ENCODE measurements at regions not wholly inside any gene's neighbourhood (a gene's known extent, or its start where the extent isn't known, plus 50 kb on each side); places are given as distances from the start of the nearest gene placed in this dataset.

- Histone ChIP-seq H3K4me1 (ENCODE audit: insufficient read depth, low read length, poor library complexity, severe bottlenecking) (peaks cover 4% of the 10 kb centered on the region), H3K4me3 (ENCODE audit: low read depth, low read length, poor library complexity, severe bottlenecking) (no peak overlapping the region), H3K27ac (ENCODE audit: low read depth, low read length, poor library complexity, severe bottlenecking) (no peak overlapping the region), H3K27me3 (replicated peaks; ENCODE audit: insufficient read depth, low read depth, low read length, poor library complexity) (no peaks in the 10 kb centered on the region), H3K36me3 (ENCODE audit: insufficient read depth, low read length, poor library complexity, severe bottlenecking) (no peaks in the 10 kb centered on the region), H3K9me3 (ENCODE audit: low read depth, low read length, poor library complexity, severe bottlenecking) (no peaks in the 10 kb centered on the region)
- DNase-seq (ENCODE audit: low spot score) = no peak
- POLR2A ChIA-PET (ENCODE audit: low non-redundant PET) = no interaction called here
- CTCF ChIA-PET = no interaction called here
- BruUV-seq (replicated peaks) = no TSS peak
- TF ChIP-seq EZH2 (IDR thresholded peaks at IDR 0.05; ENCODE audit: borderline replicate concordance, low read depth, low read length, poor library complexity, severe bottlenecking) = no peak
- TF ChIP-seq CTCF (conservative IDR thresholded peaks at IDR 0.05; ENCODE audit: low read depth, low read length) = no peak
- intact Hi-C loops (cut with micrococcal nuclease; ENCODE audit: unreplicated experiment) = loop anchor here (10.0 kb wide), 1 partner anchor 334 kb away; no protein-coding TSS in a partner anchor
Measured at GRCh38 chr13:44819245-44819644, 170.0 kb downstream of the NUFIP1 start.

GRCh38 chr13:44818428-44818827 lies 170.8 kb downstream of the NUFIP1 start:
- Histone ChIP-seq H3K4me3 (ENCODE audit: low read depth, low read length, poor library complexity, severe bottlenecking) (no peak overlapping the region), H3K27ac (ENCODE audit: low read depth, low read length, poor library complexity, severe bottlenecking) (no peak overlapping the region), H3K9me3 (ENCODE audit: low read depth, low read length, poor library complexity, severe bottlenecking) (no peaks in the 10 kb centered on the region), H3K36me3 (ENCODE audit: insufficient read depth, low read length, poor library complexity, severe bottlenecking) (no peaks in the 10 kb centered on the region), H3K4me1 (ENCODE audit: insufficient read depth, low read length, poor library complexity, severe bottlenecking) (peaks cover 4% of the 10 kb centered on the region), H3K27me3 (replicated peaks; ENCODE audit: insufficient read depth, low read depth, low read length, poor library complexity) (no peaks in the 10 kb centered on the region)
- BruUV-seq (replicated peaks) = no TSS peak
- POLR2A ChIA-PET (ENCODE audit: low non-redundant PET) = no interaction called here
- no peak for TF ChIP-seq EZH2 (IDR thresholded peaks at IDR 0.05; ENCODE audit: borderline replicate concordance, low read depth, low read length, poor library complexity, severe bottlenecking)
- TF ChIP-seq CTCF (conservative IDR thresholded peaks at IDR 0.05; ENCODE audit: low read depth, low read length) = peak; percentile 44
- CTCF ChIA-PET = interaction anchor here (0.6 to 1.1 kb wide), 5 partner anchors 105 to 892 kb away, joined by 3 to 14 read pairs (median 3); no protein-coding TSS in a partner anchor
- DNase-seq (ENCODE audit: low spot score) = peak; percentile 50
- intact Hi-C loops (cut with micrococcal nuclease; ENCODE audit: unreplicated experiment) = loop anchor here (10.0 kb wide), 1 partner anchor 334 kb away; no protein-coding TSS in a partner anchor

- no peak for DNase-seq (ENCODE audit: low spot score)
- Histone ChIP-seq H3K27ac (ENCODE audit: low read depth, low read length, poor library complexity, severe bottlenecking) (no peak overlapping the region), H3K9me3 (ENCODE audit: low read depth, low read length, poor library complexity, severe bottlenecking) (no peaks in the 10 kb centered on the region), H3K4me3 (ENCODE audit: low read depth, low read length, poor library complexity, severe bottlenecking) (no peak overlapping the region), H3K36me3 (ENCODE audit: insufficient read depth, low read length, poor library complexity, severe bottlenecking) (no peaks in the 10 kb centered on the region), H3K4me1 (ENCODE audit: insufficient read depth, low read length, poor library complexity, severe bottlenecking) (peaks cover 4% of the 10 kb centered on the region), H3K27me3 (replicated peaks; ENCODE audit: insufficient read depth, low read depth, low read length, poor library complexity) (no peaks in the 10 kb centered on the region)
- TF ChIP-seq CTCF (conservative IDR thresholded peaks at IDR 0.05; ENCODE audit: low read depth, low read length) (no peak), EZH2 (IDR thresholded peaks at IDR 0.05; ENCODE audit: borderline replicate concordance, low read depth, low read length, poor library complexity, severe bottlenecking) (no peak)
- intact Hi-C loops (cut with micrococcal nuclease; ENCODE audit: unreplicated experiment) = loop anchor here (10.0 kb wide), 1 partner anchor 333 kb away; no protein-coding TSS in a partner anchor
- BruUV-seq (replicated peaks) = no TSS peak
- ChIA-PET POLR2A (ENCODE audit: low non-redundant PET) (no interaction called here), CTCF (interaction anchor here (0.6 to 1.1 kb wide), 4 partner anchors 105 to 335 kb away, joined by 3 to 14 read pairs (median 4); no protein-coding TSS in a partner anchor)
Measured at GRCh38 chr13:44818016-44818415, 171.3 kb downstream of the NUFIP1 start.
